Body of pancreas (tissue), 4 donors: ENCODE measurements at regions not wholly inside any gene's neighbourhood (a gene's known extent, or its start where the extent isn't known, plus 50 kb on each side); places are given as distances from the start of the nearest gene placed in this dataset.

ENCODE experiments used
- POLR2A ChIP-seq, 3 donors: fragments of 450-650 bp; IDR thresholded peaks; one replicate each; pipeline ENCODE4 v1.6.1; 2016; ENCODE audit warnings: antibody characterized with exemption in 3 of 3, mild to moderate bottlenecking in 2 of 3
- TF ChIP-seq, protein P1 (sequence below), 7 experiments: fragments of 450-650 bp in 4 of 7; fragments of 200-600 bp in 3 of 7; sonication (generic) in 3 of 7; IDR thresholded peaks; one replicate each; pipeline ENCODE4 v1.5.1; 2016 to 2019; ENCODE audit warnings: antibody characterized with exemption in 7 of 7

DNA sequence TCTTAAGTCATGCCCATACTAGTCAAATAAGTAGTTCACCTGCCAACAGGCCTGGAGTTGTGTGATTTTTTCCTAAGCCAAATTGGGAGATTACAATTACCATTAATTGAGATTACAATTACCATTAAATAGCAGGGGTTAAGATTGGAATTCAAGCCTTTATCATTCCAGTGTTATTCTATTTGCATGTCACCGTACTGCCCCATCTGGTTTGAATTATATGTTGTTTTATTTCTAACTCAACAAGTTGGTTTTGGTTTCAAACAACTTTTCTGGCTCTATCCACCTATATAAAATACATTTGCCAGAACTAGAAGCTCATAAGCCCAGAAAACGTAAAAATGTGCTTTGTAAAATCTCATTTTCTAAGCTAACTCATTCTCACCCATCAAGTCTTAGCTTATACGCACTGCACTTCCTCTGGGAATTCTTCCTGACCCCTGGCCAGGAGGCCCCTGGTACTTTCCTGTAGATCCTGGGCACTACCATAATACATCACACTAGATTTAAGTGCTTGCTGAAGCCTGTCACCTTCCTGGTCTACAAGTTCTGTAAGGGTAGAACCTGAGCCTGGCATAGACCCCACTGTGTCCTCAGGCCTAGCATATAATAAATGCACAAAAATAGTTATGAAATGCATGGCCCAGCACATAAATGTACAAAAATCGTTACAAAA is 242.0 kb upstream of the TRPM3 start:
- TF ChIP-seq, protein P1, sequence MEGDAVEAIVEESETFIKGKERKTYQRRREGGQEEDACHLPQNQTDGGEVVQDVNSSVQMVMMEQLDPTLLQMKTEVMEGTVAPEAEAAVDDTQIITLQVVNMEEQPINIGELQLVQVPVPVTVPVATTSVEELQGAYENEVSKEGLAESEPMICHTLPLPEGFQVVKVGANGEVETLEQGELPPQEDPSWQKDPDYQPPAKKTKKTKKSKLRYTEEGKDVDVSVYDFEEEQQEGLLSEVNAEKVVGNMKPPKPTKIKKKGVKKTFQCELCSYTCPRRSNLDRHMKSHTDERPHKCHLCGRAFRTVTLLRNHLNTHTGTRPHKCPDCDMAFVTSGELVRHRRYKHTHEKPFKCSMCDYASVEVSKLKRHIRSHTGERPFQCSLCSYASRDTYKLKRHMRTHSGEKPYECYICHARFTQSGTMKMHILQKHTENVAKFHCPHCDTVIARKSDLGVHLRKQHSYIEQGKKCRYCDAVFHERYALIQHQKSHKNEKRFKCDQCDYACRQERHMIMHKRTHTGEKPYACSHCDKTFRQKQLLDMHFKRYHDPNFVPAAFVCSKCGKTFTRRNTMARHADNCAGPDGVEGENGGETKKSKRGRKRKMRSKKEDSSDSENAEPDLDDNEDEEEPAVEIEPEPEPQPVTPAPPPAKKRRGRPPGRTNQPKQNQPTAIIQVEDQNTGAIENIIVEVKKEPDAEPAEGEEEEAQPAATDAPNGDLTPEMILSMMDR (IDR thresholded peaks at IDR 0.05) = no peak
- no peak for TF ChIP-seq POLR2A (IDR thresholded peaks at IDR 0.05)
